HG02759 (cell line): ENCODE measurements at regions not wholly inside any gene's neighbourhood (a gene's known extent, or its start where the extent isn't known, plus 50 kb on each side); places are given as distances from the start of the nearest gene placed in this dataset.
"Not testable (repeated sequence)": the region's sequence is repeated elsewhere in the genome, so short reads cannot be mapped to it uniquely, and the experiment has no call there.

Source experiments
- ATAC-seq: cut with Tn5 transposase; IDR thresholded peaks from one replicate; pipeline ENCODE4 v1.9.1; 2021; ENCODE audit warnings: mild to moderate bottlenecking, moderate library complexity; ENCODE audit not compliant: unreplicated experiment

DNA sequence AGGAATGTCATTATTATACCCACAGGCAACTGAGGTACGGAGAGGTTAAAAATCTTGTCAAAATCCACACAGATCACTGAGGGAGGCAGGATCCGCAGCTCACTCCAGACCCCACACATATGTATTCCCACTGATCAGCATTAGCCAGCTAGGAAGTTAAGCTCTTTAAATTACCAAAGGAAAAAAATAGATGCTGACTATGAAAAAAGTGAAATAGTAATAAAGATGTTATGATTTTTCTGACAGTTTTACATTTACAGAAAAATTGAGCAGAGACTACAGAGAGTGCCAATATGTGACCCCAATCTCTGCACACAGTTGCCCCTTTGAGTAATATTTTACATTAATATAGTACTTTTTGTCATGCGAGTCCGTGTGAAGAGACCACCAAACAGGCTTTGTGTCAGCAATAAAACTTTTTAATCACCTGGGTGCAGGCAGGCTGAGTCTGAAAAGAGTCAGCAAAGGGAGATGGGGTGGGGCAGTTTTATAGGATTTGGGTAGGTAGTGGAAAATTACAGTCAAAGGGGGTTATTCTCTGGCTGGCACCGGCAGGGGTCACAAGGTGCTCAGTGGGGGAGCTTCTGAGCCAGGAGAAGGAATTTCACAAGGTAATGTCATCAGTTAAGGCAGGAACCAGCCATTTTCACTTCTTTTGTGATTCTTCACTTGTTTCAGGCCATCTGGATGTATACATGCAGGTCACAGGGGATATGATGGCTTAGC lies 61.9 kb upstream of the NAA35 start:
- ATAC-seq: not testable (repeated sequence)

DNA sequence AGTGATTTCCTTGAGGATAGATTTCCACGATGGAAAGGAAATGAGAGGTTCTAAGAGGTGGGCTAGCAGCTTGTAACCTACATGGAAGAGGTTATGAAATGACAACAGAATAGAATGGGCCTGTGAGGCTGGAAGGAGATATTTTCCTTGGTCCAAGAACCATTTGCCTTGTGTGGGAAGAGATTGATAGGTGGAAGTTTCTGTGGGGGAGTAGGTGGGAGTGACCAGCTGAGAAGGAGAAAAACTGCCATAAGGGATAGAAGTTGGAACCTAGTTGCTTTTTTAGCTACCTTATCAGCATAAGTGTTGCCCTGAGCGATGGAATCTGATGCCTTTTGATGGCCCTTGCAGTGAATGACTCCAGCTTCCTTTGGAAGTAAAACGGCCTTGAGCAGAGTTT lies 60.4 kb upstream of the NAA35 start:
- not testable (repeated sequence) for ATAC-seq

DNA sequence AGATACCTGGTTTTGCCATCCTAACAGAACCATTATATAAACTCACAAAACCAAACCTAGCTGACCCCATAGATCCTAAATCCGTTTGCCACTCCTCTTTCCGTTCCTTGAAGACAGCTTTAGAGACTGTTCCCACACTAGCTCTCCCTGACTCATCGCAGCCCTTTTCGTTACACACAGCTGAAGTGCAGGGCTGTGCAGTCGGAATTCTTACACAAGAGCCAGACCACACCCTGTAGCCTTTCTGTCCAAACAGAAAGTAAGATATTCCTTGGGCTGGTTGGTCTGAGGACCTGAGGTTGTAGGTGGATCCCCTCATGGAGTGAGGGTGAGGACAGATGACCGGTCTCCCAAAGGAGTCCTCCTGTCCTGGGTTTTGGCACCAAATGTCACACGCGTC lies 56.7 kb upstream of the NAA35 start:
- ATAC-seq: no peak

DNA sequence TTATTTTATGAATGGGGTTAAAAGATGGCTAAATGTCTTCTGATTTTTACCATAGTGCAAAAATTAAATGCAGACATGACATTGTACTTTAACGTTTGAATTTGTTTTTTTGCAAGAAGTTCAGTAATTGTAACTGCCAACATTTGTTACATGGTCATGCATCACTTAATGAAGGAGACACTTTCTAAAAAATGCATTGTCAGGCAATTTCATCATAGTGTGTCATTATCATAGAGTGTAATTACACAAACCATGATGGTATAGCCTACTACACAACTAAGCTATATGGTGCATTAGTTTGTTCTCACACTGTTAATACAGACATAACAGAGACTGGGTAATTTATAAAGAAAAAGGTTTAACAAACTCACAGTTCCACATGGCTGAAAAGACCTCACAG lies 50.0 kb upstream of the NAA35 start:
- ATAC-seq: no peak
